IMR-90 (cell line): ENCODE measurements at regions not wholly inside any gene's neighbourhood (a gene's known extent, or its start where the extent isn't known, plus 50 kb on each side); places are given as distances from the start of the nearest gene placed in this dataset.
A peak's percentile ranks its signal among the peaks of the same experiment; 100 is the strongest.

Experiments
- ATAC-seq: fragments of 200-7000 bp; cut with Tn5 transposase; 2 replicates; pipeline ENCODE4 v1.9.1; 2020; ENCODE audit warnings: low read depth, mild to moderate bottlenecking, moderate library complexity
- BruUV-seq: library from RNA; stranded (reverse); fragments of 400-500 nt; replicated peaks from 2 replicates; lab custom pipeline; 2021; lab: Mats Ljungman, UMichigan
- CTCF ChIA-PET: fragments of 300-600 bp; formaldehyde crosslinking; extraction: SDS; loops from one replicate; lab custom pipeline; 2021; ENCODE audit warnings: antibody characterized with exemption; lab: Yijun Ruan, JAX
- POLR2A ChIA-PET: fragments of 300-600 bp; sonication (Branson Sonifier 250); formaldehyde crosslinking; loops from one replicate; lab custom pipeline; 2022; ENCODE audit warnings: antibody characterized with exemption; ENCODE audit not compliant: unreplicated experiment; lab: Charles Lee
- DNase-seq: peaks from one replicate; pipeline ENCODE4 v3.0.0; 2013
- H2AFZ ChIP-seq: replicated peaks from 2 replicates; pipeline ENCODE3; 2013; ENCODE audit warnings: low read length, mild to moderate bottlenecking; ENCODE audit not compliant: poor library complexity
- H2AK5ac ChIP-seq: 2 replicates; pipeline ENCODE4 v1.6.1; 2013; ENCODE audit warnings: low read depth, low read length, inconsistent platforms
- H2AK9ac ChIP-seq: replicated peaks from 2 replicates; pipeline ENCODE3; 2013; ENCODE audit warnings: mild to moderate bottlenecking, low read depth, low read length, moderate library complexity; ENCODE audit not compliant: poor library complexity
- H2BK120ac ChIP-seq: 2 replicates; pipeline ENCODE4 v1.6.1; 2013; ENCODE audit warnings: low read depth, low read length, inconsistent platforms
- H2BK15ac ChIP-seq: 3 replicates; pipeline ENCODE4 v1.6.1; 2013; ENCODE audit warnings: low read depth, low read length, inconsistent platforms
- H2BK20ac ChIP-seq: 2 replicates; pipeline ENCODE4 v1.6.1; 2013; ENCODE audit warnings: low read depth, mild to moderate bottlenecking, inconsistent platforms, low read length, moderate library complexity
- H2BK5ac ChIP-seq: 2 replicates; pipeline ENCODE4 v1.6.1; 2013; ENCODE audit warnings: mild to moderate bottlenecking, low read depth, low read length, inconsistent platforms; ENCODE audit not compliant: poor library complexity, severe bottlenecking
- H3K14ac ChIP-seq: replicated peaks from 2 replicates; pipeline ENCODE4 v1.6.1; 2013; ENCODE audit warnings: low read depth, low read length, inconsistent platforms
- H3K18ac ChIP-seq: 2 replicates; pipeline ENCODE4 v1.6.1; 2013; ENCODE audit warnings: low read depth, low read length, control low read depth
- H3K23ac ChIP-seq: 2 replicates; pipeline ENCODE4 v1.6.1; 2013; ENCODE audit warnings: low read depth, low read length, inconsistent platforms
- H3K27ac ChIP-seq: 2 replicates; pipeline ENCODE4 v1.5.1; 2013; ENCODE audit warnings: mild to moderate bottlenecking, control low read depth, low read length; ENCODE audit not compliant: insufficient read depth
- H3K27me3 ChIP-seq: 2 replicates; pipeline ENCODE4 v1.6.1; 2013; ENCODE audit warnings: low read length; ENCODE audit not compliant: control insufficient read depth, insufficient read depth
- H3K36me3 ChIP-seq: 2 replicates; pipeline ENCODE4 v1.6.1; 2013; ENCODE audit warnings: low read length, mixed read lengths; ENCODE audit not compliant: control insufficient read depth, insufficient read depth
- H3K4ac ChIP-seq: 2 replicates; pipeline ENCODE4 v1.6.1; 2013; ENCODE audit warnings: low read depth, low read length, inconsistent platforms
- H3K4me1 ChIP-seq: 2 replicates; pipeline ENCODE4 v1.6.1; 2013; ENCODE audit warnings: low read length, mixed read lengths; ENCODE audit not compliant: control insufficient read depth, insufficient read depth
- H3K4me2 ChIP-seq: 2 replicates; pipeline ENCODE4 v1.6.1; 2013; ENCODE audit warnings: low read depth, mild to moderate bottlenecking, control low read depth, low read length, moderate library complexity
- H3K4me3 ChIP-seq: 2 replicates; pipeline ENCODE4 v1.5.1; 2013; ENCODE audit warnings: low read depth, mild to moderate bottlenecking, control low read depth, low read length, moderate library complexity; ENCODE audit not compliant: insufficient read depth
- H3K56ac ChIP-seq: 2 replicates; pipeline ENCODE4 v1.6.1; 2013; ENCODE audit warnings: low read length, inconsistent platforms; ENCODE audit not compliant: insufficient read depth; ENCODE audit errors: extremely low read depth
- H3K79me1 ChIP-seq, 2 experiments: 2 replicates each; pipeline ENCODE4 v1.6.1; 2013; ENCODE audit warnings: low read length in 2 of 2, inconsistent platforms in 1 of 2, low read depth in 1 of 2
- H3K9ac ChIP-seq: 2 replicates; pipeline ENCODE4 v1.6.1; 2013; ENCODE audit warnings: low read depth, low read length, control low read depth
- H3K9me1 ChIP-seq: 2 replicates; pipeline ENCODE4 v1.6.1; 2013; ENCODE audit warnings: low read length, inconsistent platforms; ENCODE audit not compliant: insufficient read depth
- H3K9me3 ChIP-seq: 2 replicates; pipeline ENCODE4 v1.6.1; 2013; ENCODE audit warnings: low read length; ENCODE audit not compliant: control insufficient read depth, insufficient read depth
- H4K20me1 ChIP-seq: 2 replicates; pipeline ENCODE4 v1.6.1; 2013; ENCODE audit warnings: low read length, inconsistent platforms; ENCODE audit not compliant: insufficient read depth
- H4K5ac ChIP-seq: 2 replicates; pipeline ENCODE4 v1.6.1; 2013; ENCODE audit warnings: mild to moderate bottlenecking, low read depth, low read length, control low read depth
- H4K8ac ChIP-seq, 2 experiments: 2 replicates each; pipeline ENCODE4 v1.6.1; 2013; ENCODE audit warnings: low read depth in 2 of 2, low read length in 2 of 2, control low read depth in 1 of 2, inconsistent platforms in 1 of 2
- H4K91ac ChIP-seq: 2 replicates; pipeline ENCODE4 v1.6.1; 2013; ENCODE audit warnings: low read depth, low read length, inconsistent platforms; ENCODE audit not compliant: insufficient read depth
- CEBPB ChIP-seq: IDR thresholded peaks from 2 replicates; pipeline ENCODE4 v1.6.1; 2012; ENCODE audit warnings: low read depth, low read length, improper control_type of control experiment
- CHD1 ChIP-seq: IDR thresholded peaks from 2 replicates; pipeline ENCODE4 v1.6.1; 2012; ENCODE audit warnings: low read depth, low read length, improper control_type of control experiment
- CTCF ChIP-seq: conservative IDR thresholded peaks from 2 replicates; pipeline ENCODE4 v1.5.1; 2012; ENCODE audit warnings: mild to moderate bottlenecking, low read depth, low read length, improper control_type of control experiment
- MAFK ChIP-seq: IDR thresholded peaks from 2 replicates; pipeline ENCODE4 v1.6.1; 2012; ENCODE audit warnings: low read depth, low read length, improper control_type of control experiment
- MXI1 ChIP-seq: IDR thresholded peaks from 2 replicates; pipeline ENCODE4 v1.6.1; 2012; ENCODE audit warnings: low read depth, mild to moderate bottlenecking, low read length, moderate library complexity, borderline replicate concordance
- SMC3 ChIP-seq: fragments of 150-350 bp; IDR thresholded peaks from 2 replicates; pipeline ENCODE4 v1.6.1; 2016; ENCODE audit warnings: low read depth, mild to moderate bottlenecking, antibody characterized with exemption, low read length, moderate library complexity
- WGBS, 2 experiments: methylation state at CpG; one replicate each; pipeline versions ENCODE4 v1.1.5 to v1.1.7; 2013; ENCODE audit warnings: missing lambda C conversion rate in 2 of 2; ENCODE audit not compliant: insufficient read length in 1 of 2; ENCODE audit errors: extremely low coverage in 2 of 2; 5-methylcytosine and 5-hydroxymethylcytosine counted together
- dilution Hi-C: fragments of 300-500 bp; cut with HindIII; formaldehyde crosslinking; loops from one replicate; pipeline ENCODE4 v1.14.3; 2018; ENCODE audit warnings: low sequenced_read_pairs; ENCODE audit not compliant: unreplicated experiment
- in situ Hi-C: fragments of 300-500 bp; cut with MboI; formaldehyde crosslinking; loops from 3 replicates; pipeline ENCODE4 v1.14.3; 2019; ENCODE audit warnings: low sequenced_read_pairs, inconsistent platforms, mixed read lengths
- intact Hi-C: fragments of 100-400 bp; cut with micrococcal nuclease; formaldehyde crosslinking; loops from 2 replicates; pipeline ENCODE4 v1.10.0; 2022
- TF ChIP-seq, protein P1 (sequence below): fragments of 150-350 bp; IDR thresholded peaks from 2 replicates; pipeline ENCODE4 v1.6.1; 2017; ENCODE audit warnings: mild to moderate bottlenecking, antibody characterized with exemption, low read length, low read depth

- Histone ChIP-seq H4K20me1 (peaks cover under 1% of the 10 kb centered on the region; the same call in 1 of the 2 replicates), H3K79me1 (no peaks in the 10 kb centered on the region), H3K18ac (no peak overlapping the region), H3K4me2 (no peak overlapping the region), H3K9ac (no peak overlapping the region), H2BK20ac (0 out of 2 replicates have a peak overlapping the region, but pooled peaks have one; percentile 12), H3K4ac (no peak overlapping the region; the same call in 1 of the 2 replicates), H3K36me3 (no peaks in the 10 kb centered on the region), H4K8ac (no peak overlapping the region), H3K27ac (no peak overlapping the region), H3K4me1 (peaks cover 7% of the 10 kb centered on the region), H2BK15ac (0 out of 3 replicates have a peak overlapping the region, but pooled peaks have one; percentile 30), H3K9me3 (no peaks in the 10 kb centered on the region), H4K91ac (no peak overlapping the region; the same call in 1 of the 2 replicates), H3K23ac (no peak overlapping the region), H4K5ac (no peak overlapping the region), H3K56ac (no peak overlapping the region), H3K27me3 (peaks cover 2% of the 10 kb centered on the region), H3K14ac (no peak overlapping the region), H2AK5ac (no peak overlapping the region), H2AK9ac (no peak overlapping the region), H2BK120ac (no peak overlapping the region), H2AFZ (no peak overlapping the region), H2BK5ac (no peak overlapping the region), H3K9me1 (peaks cover 10% of the 10 kb centered on the region), H3K4me3 (no peak overlapping the region)
- BruUV-seq, result no TSS peak
- ATAC-seq (no peak), DNase-seq (no peak)
- no peak for TF ChIP-seq MAFK
- TF ChIP-seq SMC3, result no peak
- no peak for TF ChIP-seq CHD1
- TF ChIP-seq, protein P1, sequence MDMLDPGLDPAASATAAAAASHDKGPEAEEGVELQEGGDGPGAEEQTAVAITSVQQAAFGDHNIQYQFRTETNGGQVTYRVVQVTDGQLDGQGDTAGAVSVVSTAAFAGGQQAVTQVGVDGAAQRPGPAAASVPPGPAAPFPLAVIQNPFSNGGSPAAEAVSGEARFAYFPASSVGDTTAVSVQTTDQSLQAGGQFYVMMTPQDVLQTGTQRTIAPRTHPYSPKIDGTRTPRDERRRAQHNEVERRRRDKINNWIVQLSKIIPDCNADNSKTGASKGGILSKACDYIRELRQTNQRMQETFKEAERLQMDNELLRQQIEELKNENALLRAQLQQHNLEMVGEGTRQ, result no peak
- TF ChIP-seq CTCF, result no peak
- TF ChIP-seq MXI1, result no peak
- TF ChIP-seq CEBPB, result no peak
- WGBS, 2 experiments, result no CpG with 5 or more reads among the region's 3 CpGs
- dilution Hi-C loops, result no loop called here
- in situ Hi-C loops, result no loop called here
- CTCF ChIA-PET, result no interaction called here
- POLR2A ChIA-PET, result no interaction called here
- intact Hi-C loops, result no loop called here
These were observed 369.6 kb upstream of the ID2 start for GRCh38 chr2:8312221-8312620.
